Cardiac muscle cell (in vitro differentiated cells and primary cell): ENCODE measurements at regions not wholly inside any gene's neighbourhood (a gene's known extent, or its start where the extent isn't known, plus 50 kb on each side); places are given as distances from the start of the nearest gene placed in this dataset.

Experiments
- DNase-seq, 2 donors: peaks; one replicate each; pipeline versions ENCODE4 v3.0.0 to v3.0.0-alpha.2; 2010 to 2017; ENCODE audit warnings: low read depth in 1 of 2, low spot score in 1 of 2
- H3K27ac ChIP-seq: fragments of 200-600 bp; sonication (generic); 2 replicates; pipeline ENCODE4 v1.5.1; 2016
- H3K27me3 ChIP-seq: fragments of 200-600 bp; sonication (generic); 2 replicates; pipeline ENCODE4 v1.6.0; 2016; ENCODE audit warnings: control low read depth
- H3K36me3 ChIP-seq: fragments of 200-600 bp; sonication (generic); 2 replicates; pipeline ENCODE4 v1.5.1; 2016; ENCODE audit warnings: control low read depth
- H3K4me1 ChIP-seq: fragments of 200-600 bp; sonication (generic); 2 replicates; pipeline ENCODE4 v1.8.1; 2017; ENCODE audit warnings: low read depth, mild to moderate bottlenecking, mixed run types
- H3K4me3 ChIP-seq: fragments of 200-600 bp; sonication (generic); 2 replicates; pipeline ENCODE4 v1.5.1; 2016; ENCODE audit warnings: mild to moderate bottlenecking
- H3K9me3 ChIP-seq: fragments of 200-600 bp; sonication (generic); 2 replicates; pipeline ENCODE4 v1.5.1; 2017; ENCODE audit warnings: low read depth, mild to moderate bottlenecking, control low read depth
- TF ChIP-seq, protein P1 (sequence below): IDR thresholded peaks from 2 replicates; pipeline ENCODE4 v1.5.1; 2012; ENCODE audit warnings: low read depth, mild to moderate bottlenecking, low read length

- H3K4me1 ChIP-seq, result no peaks in the 10 kb centered on the region
- DNase-seq, result peak in 1 of 2 donors; percentile 21
- H3K9me3 ChIP-seq, result no peaks in the 10 kb centered on the region
- H3K36me3 ChIP-seq, result no peaks in the 10 kb centered on the region
- H3K4me3 ChIP-seq, result no peak overlapping the region
- H3K27ac ChIP-seq, result no peak overlapping the region
- TF ChIP-seq, protein P1, sequence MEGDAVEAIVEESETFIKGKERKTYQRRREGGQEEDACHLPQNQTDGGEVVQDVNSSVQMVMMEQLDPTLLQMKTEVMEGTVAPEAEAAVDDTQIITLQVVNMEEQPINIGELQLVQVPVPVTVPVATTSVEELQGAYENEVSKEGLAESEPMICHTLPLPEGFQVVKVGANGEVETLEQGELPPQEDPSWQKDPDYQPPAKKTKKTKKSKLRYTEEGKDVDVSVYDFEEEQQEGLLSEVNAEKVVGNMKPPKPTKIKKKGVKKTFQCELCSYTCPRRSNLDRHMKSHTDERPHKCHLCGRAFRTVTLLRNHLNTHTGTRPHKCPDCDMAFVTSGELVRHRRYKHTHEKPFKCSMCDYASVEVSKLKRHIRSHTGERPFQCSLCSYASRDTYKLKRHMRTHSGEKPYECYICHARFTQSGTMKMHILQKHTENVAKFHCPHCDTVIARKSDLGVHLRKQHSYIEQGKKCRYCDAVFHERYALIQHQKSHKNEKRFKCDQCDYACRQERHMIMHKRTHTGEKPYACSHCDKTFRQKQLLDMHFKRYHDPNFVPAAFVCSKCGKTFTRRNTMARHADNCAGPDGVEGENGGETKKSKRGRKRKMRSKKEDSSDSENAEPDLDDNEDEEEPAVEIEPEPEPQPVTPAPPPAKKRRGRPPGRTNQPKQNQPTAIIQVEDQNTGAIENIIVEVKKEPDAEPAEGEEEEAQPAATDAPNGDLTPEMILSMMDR, result no peak
- H3K27me3 ChIP-seq, result no peaks in the 10 kb centered on the region
These were observed 1504.6 kb upstream of the FLRT2 start for GRCh38 chr14:84025106-84026012.

- Histone ChIP-seq H3K4me3 (no peak overlapping the region), H3K4me1 (no peaks in the 10 kb centered on the region), H3K36me3 (no peaks in the 10 kb centered on the region), H3K9me3 (no peaks in the 10 kb centered on the region), H3K27ac (no peak overlapping the region), H3K27me3 (no peaks in the 10 kb centered on the region)
- DNase-seq, result no peak
- TF ChIP-seq, protein P1, result no peak
These were observed 1502.6 kb upstream of the FLRT2 start for GRCh38 chr14:84027351-84027750.

- H3K9me3 ChIP-seq, result no peaks in the 10 kb centered on the region
- TF ChIP-seq, protein P1, result no peak
- no peak for DNase-seq
These were observed 1501.8 kb upstream of the FLRT2 start for GRCh38 chr14:84028080-84028604.

DNA sequence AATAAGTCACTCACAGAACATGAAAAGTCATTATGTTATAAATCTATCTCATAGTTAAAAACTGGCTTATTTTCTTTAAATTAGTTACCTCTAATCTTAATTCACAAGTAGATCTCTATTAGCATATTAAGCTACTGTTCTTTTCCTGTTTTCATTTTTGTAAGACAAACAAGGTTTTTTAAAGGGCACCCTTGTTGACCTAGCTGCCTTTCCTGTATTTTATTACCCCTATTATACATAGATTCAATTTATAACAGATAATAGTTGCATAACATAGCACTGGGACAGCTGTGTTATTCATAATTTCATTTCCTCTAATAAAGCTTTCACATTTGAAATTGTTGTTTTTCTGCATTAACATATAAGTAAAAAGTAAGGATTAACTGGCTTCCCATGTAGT lies 1500.7 kb upstream of the FLRT2 start:
- no peak for DNase-seq
- no peaks in the 10 kb centered on the region for H3K27me3 ChIP-seq
- no peak overlapping the region for H3K4me3 ChIP-seq
- H3K27ac ChIP-seq, result no peak overlapping the region
- H3K36me3 ChIP-seq, result no peaks in the 10 kb centered on the region
- TF ChIP-seq, protein P1, result no peak
- H3K9me3 ChIP-seq, result no peaks in the 10 kb centered on the region
- H3K4me1 ChIP-seq, result no peaks in the 10 kb centered on the region

More at GRCh38 chr14:84028080-84028604, 1501.8 kb upstream of the FLRT2 start:
- Histone ChIP-seq H3K27ac (no peak overlapping the region), H3K4me1 (no peaks in the 10 kb centered on the region), H3K27me3 (no peaks in the 10 kb centered on the region), H3K4me3 (no peak overlapping the region), H3K36me3 (no peaks in the 10 kb centered on the region)

GRCh38 chr14:84029720-84030119 lies 1500.2 kb upstream of the FLRT2 start:
- no peaks in the 10 kb centered on the region for H3K9me3 ChIP-seq
- no peak for DNase-seq
- no peak overlapping the region for H3K27ac ChIP-seq
- no peaks in the 10 kb centered on the region for H3K27me3 ChIP-seq
- no peaks in the 10 kb centered on the region for H3K36me3 ChIP-seq
- TF ChIP-seq, protein P1, result no peak
- H3K4me1 ChIP-seq, result no peaks in the 10 kb centered on the region
- no peak overlapping the region for H3K4me3 ChIP-seq
